Osteoblast (primary cell): ENCODE measurements at regions not wholly inside any gene's neighbourhood (a gene's known extent, or its start where the extent isn't known, plus 50 kb on each side); places are given as distances from the start of the nearest gene placed in this dataset.
"Not testable (repeated sequence)": the region's sequence is repeated elsewhere in the genome, so short reads cannot be mapped to it uniquely, and the experiment has no call there.

Experiments used
- DNase-seq: peaks from one replicate; pipeline ENCODE4 v3.0.0; 2011; ENCODE audit warnings: low spot score, mixed read lengths; ENCODE audit not compliant: insufficient read length; ENCODE audit errors: missing footprints
- H2AFZ ChIP-seq: 2 replicates; pipeline ENCODE4 v1.6.0; 2011; ENCODE audit warnings: mild to moderate bottlenecking, low read length
- H3K27ac ChIP-seq: 2 replicates; pipeline ENCODE4 v1.5.1; 2011; ENCODE audit warnings: mild to moderate bottlenecking, low read depth, low read length, moderate library complexity
- H3K27me3 ChIP-seq: 2 replicates; pipeline ENCODE4 v1.6.0; 2012; ENCODE audit warnings: mild to moderate bottlenecking, control low read depth, inconsistent platforms, low read length, moderate library complexity; ENCODE audit not compliant: insufficient read depth
- H3K36me3 ChIP-seq: 2 replicates; pipeline ENCODE4 v1.5.1; 2011; ENCODE audit warnings: mild to moderate bottlenecking, low read length, control low read depth, moderate library complexity; ENCODE audit not compliant: insufficient read depth
- H3K4me1 ChIP-seq: 2 replicates; pipeline ENCODE4 v1.5.1; 2011; ENCODE audit warnings: mild to moderate bottlenecking, low read length, control low read depth, moderate library complexity; ENCODE audit not compliant: insufficient read depth
- H3K4me2 ChIP-seq: 2 replicates; pipeline ENCODE4 v1.6.0; 2011; ENCODE audit warnings: mild to moderate bottlenecking, low read length; ENCODE audit not compliant: insufficient read depth
- H3K4me3 ChIP-seq: fragments of 200-600 bp; sonication (generic); 3 replicates; pipeline ENCODE4 v1.5.1; 2012; ENCODE audit warnings: mild to moderate bottlenecking, low read length, inconsistent platforms; ENCODE audit not compliant: insufficient read depth
- H3K79me2 ChIP-seq: 2 replicates; pipeline ENCODE4 v1.6.0; 2012; ENCODE audit warnings: mild to moderate bottlenecking, low read length, control low read depth, inconsistent platforms; ENCODE audit not compliant: insufficient read depth
- H3K9me3 ChIP-seq: 2 replicates; pipeline ENCODE4 v1.5.1; 2011; ENCODE audit warnings: low read depth, low read length, control low read depth
- H4K20me1 ChIP-seq: 2 replicates; pipeline ENCODE4 v1.6.0; 2012; ENCODE audit warnings: mild to moderate bottlenecking, low read length, control low read depth; ENCODE audit not compliant: insufficient read depth
- CTCF ChIP-seq: IDR thresholded peaks from 2 replicates; pipeline ENCODE4 v1.5.1; 2011; ENCODE audit warnings: mild to moderate bottlenecking, low read depth, low read length, moderate library complexity; ENCODE audit errors: extremely low read depth

GRCh38 chr9:107824556-107824955 is 335.0 kb upstream of the KLF4 start:
- no peaks in the 10 kb centered on the region for H3K36me3 ChIP-seq
- no peak overlapping the region for H3K4me2 ChIP-seq
- TF ChIP-seq CTCF = no peak
- no peaks in the 10 kb centered on the region for H3K79me2 ChIP-seq
- no peaks in the 10 kb centered on the region for H3K4me1 ChIP-seq
- H3K27ac ChIP-seq = no peak overlapping the region
- no peak overlapping the region for H2AFZ ChIP-seq
- no peaks in the 10 kb centered on the region for H3K27me3 ChIP-seq
- no peak overlapping the region for H3K4me3 ChIP-seq
- H4K20me1 ChIP-seq = no peaks in the 10 kb centered on the region
- DNase-seq = no peak
- no peaks in the 10 kb centered on the region for H3K9me3 ChIP-seq

DNA sequence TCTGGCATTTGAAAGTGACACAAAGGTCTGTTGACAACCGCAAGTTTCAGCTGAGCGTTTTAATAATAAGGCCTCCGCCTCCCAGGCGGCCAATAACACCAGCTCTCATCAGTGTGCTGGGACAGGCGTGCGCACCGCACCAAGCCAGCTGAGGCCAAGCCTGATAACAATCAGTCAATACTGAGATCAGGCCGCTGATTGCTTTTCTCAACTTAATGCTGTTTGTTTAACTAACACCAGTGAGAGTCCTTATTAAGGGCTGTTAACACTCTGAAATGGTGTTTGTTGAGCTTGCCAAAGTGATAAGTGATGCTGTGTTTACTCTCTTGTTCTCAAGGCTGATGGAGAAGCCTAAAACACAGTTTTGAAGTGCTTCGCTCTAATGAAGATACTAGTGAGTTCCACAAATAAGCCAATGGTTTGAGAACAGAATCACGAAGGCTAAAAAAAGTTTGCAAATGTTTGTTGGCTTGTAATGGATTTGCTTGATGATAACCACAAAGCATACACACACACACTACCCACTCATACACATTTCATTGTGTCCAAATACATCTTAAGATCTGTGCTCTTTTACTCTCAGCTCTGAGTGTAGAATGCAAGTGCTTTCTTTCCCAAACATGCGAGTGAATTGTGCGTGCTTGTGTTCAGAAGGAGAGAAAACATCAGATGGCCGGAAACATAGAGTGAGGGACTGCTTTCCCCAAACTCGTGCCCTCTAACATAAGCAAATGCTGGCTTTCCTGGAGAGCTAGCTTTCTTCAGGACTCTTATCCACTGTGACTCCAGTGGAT is 330.4 kb upstream of the KLF4 start:
- H4K20me1 ChIP-seq = no peaks in the 10 kb centered on the region
- H3K9me3 ChIP-seq = no peaks in the 10 kb centered on the region
- no peak for TF ChIP-seq CTCF
- H2AFZ ChIP-seq = no peak overlapping the region
- no peak overlapping the region for H3K4me3 ChIP-seq
- peak; percentile 87 for DNase-seq
- H3K4me1 ChIP-seq = no peaks in the 10 kb centered on the region
- no peak overlapping the region for H3K27ac ChIP-seq
- H3K27me3 ChIP-seq = no peaks in the 10 kb centered on the region
- H3K36me3 ChIP-seq = no peaks in the 10 kb centered on the region
- no peak overlapping the region for H3K4me2 ChIP-seq
- no peaks in the 10 kb centered on the region for H3K79me2 ChIP-seq

DNA sequence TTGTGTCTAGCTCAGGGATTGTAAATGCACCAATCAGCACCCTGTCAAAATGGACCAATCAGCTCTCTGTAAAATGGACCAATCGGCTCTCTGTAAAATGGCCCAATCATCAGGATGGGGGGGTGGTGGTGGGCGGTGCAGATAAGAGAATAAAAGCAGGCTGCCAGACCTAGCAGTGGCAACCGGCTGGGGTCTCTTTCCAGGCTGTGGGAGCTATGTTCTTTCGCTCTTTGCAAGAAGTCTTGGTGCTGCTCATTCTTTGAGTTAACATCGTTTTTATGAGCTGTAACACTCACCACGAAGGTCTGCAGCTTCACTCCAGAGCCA is 328.9 kb upstream of the KLF4 start:
- not testable (repeated sequence) for H3K4me2 ChIP-seq, H4K20me1 ChIP-seq, H3K4me3 ChIP-seq, H2AFZ ChIP-seq, H3K9me3 ChIP-seq, H3K79me2 ChIP-seq, H3K36me3 ChIP-seq, H3K27me3 ChIP-seq, DNase-seq, H3K4me1 ChIP-seq, H3K27ac ChIP-seq

GRCh38 chr9:107817595-107818502 is 328.3 kb upstream of the KLF4 start:
- not testable (repeated sequence) for H3K4me3 ChIP-seq, H3K9me3 ChIP-seq

More at GRCh38 chr9:107817595-107818502, 328.3 kb upstream of the KLF4 start:
- not testable (repeated sequence) for H3K4me2 ChIP-seq, H3K27me3 ChIP-seq, DNase-seq, H3K36me3 ChIP-seq, H3K4me1 ChIP-seq, H3K79me2 ChIP-seq, H4K20me1 ChIP-seq, H2AFZ ChIP-seq, H3K27ac ChIP-seq
